ENCODE measurements at regions not wholly inside any gene's neighbourhood (a gene's known extent, or its start where the extent isn't known, plus 50 kb on each side); places are given as distances from the start of the nearest gene placed in this dataset.

GRCh38 chr19:21612403-21612872 lies 107.0 kb downstream of the ZNF429 start:
- TF ChIP-seq CTCF (conservative IDR thresholded peaks at IDR 0.05; ENCODE audit: low read depth in 2 of 2) (no peak), EZH2 (IDR thresholded peaks at IDR 0.05; ENCODE audit: low read depth, unreplicated experiment) (no peak), REST (IDR thresholded peaks at IDR 0.05; ENCODE audit: unreplicated experiment) (no peak), STAT1 (IDR thresholded peaks at IDR 0.05; ENCODE audit: unreplicated experiment) (no peak), POLR2AphosphoS5 (IDR thresholded peaks at IDR 0.05; ENCODE audit: low read depth) (no peak), EZH2phosphoT487 (IDR thresholded peaks at IDR 0.05; ENCODE audit: unreplicated experiment) (no peak)

All from GM23338 (cell line).